Fibroblast of pulmonary artery (primary cell): ENCODE measurements at regions not wholly inside any gene's neighbourhood (a gene's known extent, or its start where the extent isn't known, plus 50 kb on each side); places are given as distances from the start of the nearest gene placed in this dataset.

Source experiments
- DNase-seq: peaks from one replicate; pipeline ENCODE4 v3.0.0-alpha.2; 2010; ENCODE audit warnings: low read depth
- H3K4me3 ChIP-seq: replicated peaks from 2 replicates; pipeline ENCODE4 v1.5.1; 2011; ENCODE audit warnings: low read depth, mild to moderate bottlenecking, control low read depth, low read length, moderate library complexity
- CTCF ChIP-seq: IDR thresholded peaks from 2 replicates; pipeline ENCODE4 v1.5.1; 2011; ENCODE audit warnings: mild to moderate bottlenecking, control low read depth, low read length, inconsistent platforms; ENCODE audit errors: missing control alignments

GRCh38 chr10:94274142-94274787, 88.5 kb downstream of the NOC3L start:
- TF ChIP-seq CTCF, result no peak
- peak; percentile 66 for DNase-seq

GRCh38 chr10:94276140-94276539, 86.6 kb downstream of the NOC3L start:
- no peak for TF ChIP-seq CTCF
- H3K4me3 ChIP-seq, result no peak overlapping the region
- no peak for DNase-seq

More at GRCh38 chr10:94274142-94274787, 88.5 kb downstream of the NOC3L start:
- H3K4me3 ChIP-seq, result no peak overlapping the region

GRCh38 chr10:94277450-94277849, 85.3 kb downstream of the NOC3L start:
- TF ChIP-seq CTCF, result no peak
- no peak for DNase-seq
- H3K4me3 ChIP-seq, result no peak overlapping the region

- DNase-seq, result peak; percentile 73
- TF ChIP-seq CTCF, result peak; percentile 99
- H3K4me3 ChIP-seq, result no peak overlapping the region
Measured at GRCh38 chr10:94279835-94280709, 82.7 kb downstream of the NOC3L start.

- H3K4me3 ChIP-seq, result no peak overlapping the region
- DNase-seq, result no peak
- TF ChIP-seq CTCF, result no peak
Measured at GRCh38 chr10:94281654-94282053, 81.1 kb downstream of the NOC3L start.

GRCh38 chr10:94282369-94282768, 80.4 kb downstream of the NOC3L start:
- no peak overlapping the region for H3K4me3 ChIP-seq
- TF ChIP-seq CTCF, result no peak
- DNase-seq, result no peak
